H9 (cell line): ENCODE measurements at regions not wholly inside any gene's neighbourhood (a gene's known extent, or its start where the extent isn't known, plus 50 kb on each side); places are given as distances from the start of the nearest gene placed in this dataset.

Experiments used
- DNase-seq: peaks from one replicate; pipeline ENCODE4 v3.0.0-alpha.2; 2017
- H2AFZ ChIP-seq: one replicate; pipeline ENCODE4 v1.6.1; 2013; ENCODE audit warnings: mild to moderate bottlenecking, low read length, control low read depth, moderate library complexity
- H2AK5ac ChIP-seq: 2 replicates; pipeline ENCODE4 v1.6.1; 2013; ENCODE audit warnings: low read length, control low read depth, mixed read lengths; ENCODE audit not compliant: insufficient read length
- H2BK120ac ChIP-seq: one replicate; pipeline ENCODE4 v1.6.1; 2013; ENCODE audit warnings: low read depth, mild to moderate bottlenecking, low read length, control low read depth, inconsistent platforms; ENCODE audit not compliant: poor library complexity, severe bottlenecking
- H2BK12ac ChIP-seq: 2 replicates; pipeline ENCODE4 v1.6.1; 2013; ENCODE audit warnings: low read length, control low read depth, mixed read lengths, low read depth; ENCODE audit not compliant: insufficient read length
- H2BK15ac ChIP-seq: 2 replicates; pipeline ENCODE4 v1.6.1; 2013; ENCODE audit warnings: low read depth, low read length, control low read depth
- H2BK20ac ChIP-seq: one replicate; pipeline ENCODE4 v1.6.1; 2013; ENCODE audit warnings: low read depth, mild to moderate bottlenecking, low read length, control low read depth, inconsistent platforms; ENCODE audit not compliant: poor library complexity, severe bottlenecking
- H2BK5ac ChIP-seq: 2 replicates; pipeline ENCODE4 v1.6.1; 2013; ENCODE audit warnings: low read length, control low read depth, mixed read lengths; ENCODE audit not compliant: insufficient read length
- H3K14ac ChIP-seq: 2 replicates; pipeline ENCODE4 v1.6.1; 2013; ENCODE audit warnings: low read length, control low read depth; ENCODE audit not compliant: insufficient read depth
- H3K18ac ChIP-seq: 2 replicates; pipeline ENCODE4 v1.6.1; 2013; ENCODE audit warnings: low read depth, mild to moderate bottlenecking, mixed read lengths, low read length, control low read depth; ENCODE audit not compliant: insufficient read length
- H3K23ac ChIP-seq: 2 replicates; pipeline ENCODE4 v1.6.1; 2013; ENCODE audit warnings: low read length, control low read depth, mixed read lengths, low read depth; ENCODE audit not compliant: insufficient read length
- H3K23me2 ChIP-seq: 2 replicates; pipeline ENCODE4 v1.6.1; 2013; ENCODE audit warnings: low read depth, mild to moderate bottlenecking, mixed read lengths, low read length, control low read depth; ENCODE audit not compliant: insufficient read length, poor library complexity, severe bottlenecking
- H3K27ac ChIP-seq: 2 replicates; pipeline ENCODE4 v1.5.1; 2013; ENCODE audit warnings: low read length, control low read depth, mixed read lengths, low read depth; ENCODE audit not compliant: insufficient read length
- H3K27me3 ChIP-seq: 2 replicates; pipeline ENCODE4 v1.6.1; 2013; ENCODE audit warnings: low read length, control low read depth, inconsistent platforms; ENCODE audit not compliant: insufficient read depth
- H3K4ac ChIP-seq: 2 replicates; pipeline ENCODE4 v1.6.1; 2013; ENCODE audit warnings: low read depth, mild to moderate bottlenecking, control low read depth, inconsistent platforms, low read length, moderate library complexity
- H3K4me1 ChIP-seq: 2 replicates; pipeline ENCODE4 v1.6.1; 2013; ENCODE audit warnings: low read length, control low read depth, inconsistent platforms; ENCODE audit not compliant: insufficient read depth
- H3K4me2 ChIP-seq: 2 replicates; pipeline ENCODE4 v1.6.1; 2013; ENCODE audit warnings: low read length, control low read depth, mixed read lengths; ENCODE audit not compliant: insufficient read length, insufficient read depth
- H3K56ac ChIP-seq: 2 replicates; pipeline ENCODE4 v1.6.1; 2013; ENCODE audit warnings: low read depth, mild to moderate bottlenecking, mixed read lengths, low read length, control low read depth; ENCODE audit not compliant: insufficient read length
- H3K79me1 ChIP-seq: 2 replicates; pipeline ENCODE4 v1.6.1; 2013; ENCODE audit warnings: low read depth, mild to moderate bottlenecking, moderate library complexity, low read length, control low read depth, inconsistent platforms; ENCODE audit not compliant: insufficient read depth, poor library complexity, severe bottlenecking
- H3K79me2 ChIP-seq: 2 replicates; pipeline ENCODE4 v1.6.1; 2013; ENCODE audit warnings: low read length, control low read depth, inconsistent platforms; ENCODE audit not compliant: insufficient read depth
- H3K9ac ChIP-seq: 2 replicates; pipeline ENCODE4 v1.6.1; 2013; ENCODE audit warnings: low read length, control low read depth, mixed read lengths; ENCODE audit not compliant: insufficient read length; ENCODE audit errors: extremely low read depth
- H3K9me3 ChIP-seq: one replicate; pipeline ENCODE4 v1.6.1; 2013; ENCODE audit warnings: low read depth, low read length, inconsistent platforms; ENCODE audit not compliant: control insufficient read depth
- H3T11ph ChIP-seq: one replicate; pipeline ENCODE4 v1.6.1; 2013; ENCODE audit warnings: mild to moderate bottlenecking, low read length, control low read depth, inconsistent platforms
- H4K20me1 ChIP-seq: one replicate; pipeline ENCODE4 v1.6.1; 2013; ENCODE audit not compliant: control insufficient read depth, insufficient read length, insufficient read depth
- H4K5ac ChIP-seq: 2 replicates; pipeline ENCODE4 v1.6.1; 2013; ENCODE audit warnings: low read depth, mild to moderate bottlenecking, mixed read lengths, low read length, control low read depth; ENCODE audit not compliant: insufficient read length
- H4K8ac ChIP-seq: replicated peaks from 2 replicates; pipeline ENCODE4 v1.6.1; 2013; ENCODE audit warnings: low read length, control low read depth, mixed read lengths, low read depth; ENCODE audit not compliant: insufficient read length
- H4K91ac ChIP-seq: 2 replicates; pipeline ENCODE4 v1.6.1; 2013; ENCODE audit warnings: low read depth, mild to moderate bottlenecking, moderate library complexity, mixed read lengths, low read length, control low read depth; ENCODE audit not compliant: insufficient read length
- H3K27ac Mint-ChIP-seq, 3 experiments: 2 replicates in 2 of 3; 3 replicates in 1 of 3; pipeline ENCODE4 v1.8.0; 2020 to 2021; ENCODE audit warnings: mixed read lengths in 3 of 3, mild to moderate bottlenecking in 1 of 3, moderate library complexity in 1 of 3
- H3K27me3 Mint-ChIP-seq: 2 replicates; pipeline ENCODE4 v1.8.0; 2021; ENCODE audit warnings: low read depth, mild to moderate bottlenecking, moderate library complexity, mixed read lengths
- H3K36me3 Mint-ChIP-seq, 3 experiments: 2 replicates in 2 of 3; 3 replicates in 1 of 3; pipeline ENCODE4 v1.8.0; 2020 to 2021; ENCODE audit warnings: low read depth in 3 of 3, mixed read lengths in 3 of 3; ENCODE audit not compliant: insufficient read depth in 1 of 3
- H3K4me1 Mint-ChIP-seq, 2 experiments: 2 replicates each; pipeline ENCODE4 v1.8.0; 2020; ENCODE audit warnings: mixed read lengths in 2 of 2
- H3K4me3 Mint-ChIP-seq, 2 experiments: 2 replicates in 1 of 2; 3 replicates in 1 of 2; pipeline ENCODE4 v1.8.0; 2020 to 2021; ENCODE audit warnings: mild to moderate bottlenecking in 2 of 2, mixed read lengths in 2 of 2, moderate library complexity in 1 of 2
- H3K9me3 Mint-ChIP-seq, 2 experiments: 2 replicates in 1 of 2; 3 replicates in 1 of 2; pipeline ENCODE4 v1.8.0; 2020; ENCODE audit warnings: mild to moderate bottlenecking in 2 of 2, mixed read lengths in 2 of 2, moderate library complexity in 1 of 2
- CTCF ChIP-seq: fragments of 200-600 bp; sonication (generic); conservative IDR thresholded peaks from 3 replicates; pipeline ENCODE4 v1.8.0; 2021; ENCODE audit warnings: antibody characterized with exemption, mild to moderate bottlenecking

GRCh38 chr3:75248974-75249373 lies 415.2 kb upstream of the FRG2C start:
- no peak overlapping the region for H2BK20ac ChIP-seq
- no peak overlapping the region for H4K5ac ChIP-seq
- H3K4ac ChIP-seq = no peak overlapping the region
- Mint-ChIP-seq H3K4me1 (peaks cover 22 to 28% of the 10 kb centered on the region in 2 experiments), H3K4me3 (no peak overlapping the region), H3K36me3 (no peaks in the 10 kb centered on the region), H3K27me3 (no peaks in the 10 kb centered on the region), H3K27ac (peak overlapping the region in 1 of 3 experiments; percentile 5; a peak in 1 of 7 replicates), H3K9me3 (no peaks in the 10 kb centered on the region)
- H3T11ph ChIP-seq = no peak overlapping the region
- no peaks in the 10 kb centered on the region for H3K79me2 ChIP-seq
- no peak overlapping the region for H3K18ac ChIP-seq
- no peak overlapping the region for H2BK5ac ChIP-seq
- no peak for TF ChIP-seq CTCF
- H2AK5ac ChIP-seq = no peak overlapping the region
- H3K79me1 ChIP-seq = no peaks in the 10 kb centered on the region
- no peak overlapping the region for H3K9ac ChIP-seq
- H4K8ac ChIP-seq = no peak overlapping the region
- no peak overlapping the region for H2BK120ac ChIP-seq
- no peak overlapping the region for H3K56ac ChIP-seq
- no peak overlapping the region for H3K27ac ChIP-seq
- no peaks in the 10 kb centered on the region for H3K4me1 ChIP-seq
- H2BK15ac ChIP-seq = no peak overlapping the region
- H3K27me3 ChIP-seq = no peaks in the 10 kb centered on the region
- no peaks in the 10 kb centered on the region for H4K20me1 ChIP-seq
- H3K14ac ChIP-seq = no peak overlapping the region
- H2AFZ ChIP-seq = no peak overlapping the region
- no peaks in the 10 kb centered on the region for H3K23me2 ChIP-seq
- DNase-seq = no peak
- H4K91ac ChIP-seq = no peak overlapping the region
- H3K4me2 ChIP-seq = no peak overlapping the region
- no peak overlapping the region for H2BK12ac ChIP-seq
- no peak overlapping the region for H3K23ac ChIP-seq
- H3K9me3 ChIP-seq = no peaks in the 10 kb centered on the region
